H1 (cell line): ENCODE measurements at regions not wholly inside any gene's neighbourhood (a gene's known extent, or its start where the extent isn't known, plus 50 kb on each side); places are given as distances from the start of the nearest gene placed in this dataset.

ENCODE experiments used
- NRF1 ChIP-seq: IDR thresholded peaks from 2 replicates; pipeline ENCODE4 v1.6.1; 2011; ENCODE audit warnings: mild to moderate bottlenecking, low read depth, low read length, improper control_type of control experiment
- SAP30 ChIP-seq: fragments of 300-600 bp; sonication (generic); IDR thresholded peaks from 2 replicates; pipeline ENCODE4 v1.7.1; 2012; ENCODE audit warnings: low read length, moderate library complexity, mild to moderate bottlenecking, inconsistent platforms; ENCODE audit not compliant: insufficient read depth, insufficient replicate concordance
- TEAD4 ChIP-seq: IDR thresholded peaks from 2 replicates; pipeline ENCODE4 v1.6.1; 2012; ENCODE audit warnings: low read depth, low read length, inconsistent platforms, mixed read lengths

DNA sequence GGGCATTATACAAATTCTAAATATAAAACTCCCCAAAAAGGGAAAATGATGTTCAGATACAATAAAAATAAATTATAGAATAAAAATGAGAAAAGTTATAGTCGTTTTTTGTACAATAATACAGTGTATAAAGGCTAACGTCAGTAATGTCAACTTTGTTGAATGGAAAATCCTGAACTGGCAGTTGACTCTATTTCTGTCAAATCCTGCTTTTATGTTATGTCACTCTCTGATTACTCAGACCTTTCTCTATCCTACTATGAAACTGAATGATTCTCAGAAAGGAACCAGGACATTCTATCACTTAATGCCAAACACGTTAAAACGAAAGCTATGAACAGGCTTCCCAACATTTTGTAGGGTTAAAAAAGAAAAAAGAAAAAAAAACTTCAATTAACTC is 636.4 kb downstream of the USP25 start (continued):
- no peak for TF ChIP-seq TEAD4
- TF ChIP-seq NRF1, result no peak
- TF ChIP-seq SAP30, result no peak
